Activated CD4-positive, alpha-beta T cell treated with anti-CD3 and anti-CD28 coated beads, Interleukin-2, Interleukin-6, amounts not matched to agents 100 ng/mL and 50 ng/mL, durations not matched to agents 16 hours and 8 hours (primary cell): ENCODE measurements at regions not wholly inside any gene's neighbourhood (a gene's known extent, or its start where the extent isn't known, plus 50 kb on each side); places are given as distances from the start of the nearest gene placed in this dataset.

Experiments
- DNase-seq: peaks from one replicate; pipeline ENCODE4 v3.0.0-alpha.2; 2020

DNA sequence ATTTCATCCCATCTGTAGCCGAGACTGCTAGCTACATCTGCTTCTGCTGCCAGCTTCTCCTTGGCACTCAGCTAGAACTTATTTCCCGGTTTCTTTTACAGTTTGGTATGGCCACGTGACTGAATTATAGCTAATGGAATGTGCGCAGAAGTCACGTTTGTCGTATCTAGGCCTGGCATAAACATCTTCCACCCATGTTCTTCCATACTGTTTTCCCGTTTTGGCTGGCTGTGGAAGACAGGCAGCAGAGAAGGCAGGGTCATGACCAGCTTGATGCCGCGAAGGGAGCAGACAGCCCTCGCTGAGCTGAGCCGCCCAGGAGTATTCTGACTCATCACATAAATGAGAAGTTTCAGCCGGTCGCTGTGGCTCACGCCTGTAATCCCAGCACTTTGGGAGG lies 186.7 kb downstream of the RFC3 start:
- no peak for DNase-seq

DNA sequence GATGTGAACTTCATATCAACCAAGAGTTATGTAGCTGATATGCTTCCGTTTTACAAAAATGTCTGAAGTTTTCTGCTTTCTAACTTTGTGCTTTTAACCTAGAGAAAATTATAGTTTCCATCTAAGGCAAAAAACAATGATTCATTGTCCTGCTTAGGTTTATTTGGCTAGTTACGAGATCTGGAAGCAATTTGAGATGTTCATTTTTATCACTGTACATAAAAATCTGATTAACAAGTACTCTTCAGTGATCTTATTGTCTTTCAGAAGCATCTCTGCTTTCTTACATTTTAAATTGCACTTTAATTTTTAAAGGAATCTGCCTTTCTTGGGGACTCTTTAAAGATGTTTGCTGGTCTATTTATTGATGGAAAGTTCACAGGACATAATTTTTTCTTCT lies 188.1 kb downstream of the RFC3 start:
- DNase-seq: no peak

DNA sequence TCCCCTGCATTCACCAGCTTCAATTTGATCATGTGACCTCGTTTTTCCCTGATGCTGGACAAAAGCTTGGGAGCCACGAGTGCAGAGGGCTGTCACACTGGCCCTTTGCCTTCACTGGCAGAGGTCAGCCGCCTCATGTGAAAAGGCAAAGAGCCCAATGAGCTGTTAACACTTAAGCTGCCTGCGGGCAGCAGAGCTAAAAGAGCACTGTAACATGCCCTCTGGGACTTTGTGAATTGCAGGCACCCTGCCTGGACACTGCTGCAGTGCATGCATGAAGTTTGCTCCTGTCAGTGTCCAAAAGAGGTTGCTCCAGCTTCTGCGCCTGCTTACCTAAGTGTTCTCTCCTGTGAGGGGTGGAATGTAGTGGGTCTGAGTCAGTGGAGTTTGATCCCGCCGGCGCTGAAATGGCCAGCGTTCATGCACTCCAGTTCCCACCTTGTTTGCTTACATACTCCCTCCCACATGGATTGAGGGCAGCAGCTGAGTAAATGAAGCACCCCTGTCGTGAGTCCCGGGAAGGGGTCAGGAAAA lies 193.7 kb downstream of the RFC3 start:
- DNase-seq: no peak

DNA sequence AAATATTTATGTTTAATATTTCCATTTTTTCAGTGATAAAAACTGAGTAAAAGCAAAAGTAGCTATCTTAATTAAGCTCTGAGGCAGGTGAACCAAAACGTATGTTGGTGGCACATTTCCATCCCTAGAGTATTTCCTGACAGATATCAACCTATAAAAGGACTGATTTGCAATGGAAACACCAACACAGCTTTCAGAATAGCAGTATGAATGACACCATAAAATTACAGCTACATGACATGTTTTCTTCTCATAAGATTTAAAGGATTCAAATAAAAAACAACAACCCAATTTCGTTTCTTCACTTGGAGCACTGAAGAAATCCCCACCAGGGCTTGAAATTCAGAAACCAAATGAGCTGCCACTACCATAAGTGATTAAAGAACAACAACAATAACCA lies 194.4 kb downstream of the RFC3 start:
- no peak for DNase-seq

DNA sequence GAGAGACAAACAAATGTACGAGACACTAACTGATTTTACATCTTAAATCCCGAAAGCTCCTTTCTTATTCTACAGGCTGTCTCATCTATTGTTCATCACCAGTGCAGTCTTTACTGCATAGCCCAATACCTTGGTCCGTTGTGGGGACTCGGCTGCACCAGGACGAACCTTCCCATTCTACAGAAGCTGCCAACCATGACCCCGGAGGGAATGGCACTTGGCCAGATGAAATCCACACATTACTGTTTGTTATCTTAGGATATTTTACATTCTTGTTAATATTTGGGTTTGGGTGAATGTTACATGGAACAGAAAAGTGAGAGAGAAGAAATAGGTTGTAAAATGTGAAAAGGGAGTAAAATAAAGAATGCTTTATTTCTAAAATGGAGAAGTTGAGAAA lies 195.1 kb downstream of the RFC3 start:
- DNase-seq: no peak

DNA sequence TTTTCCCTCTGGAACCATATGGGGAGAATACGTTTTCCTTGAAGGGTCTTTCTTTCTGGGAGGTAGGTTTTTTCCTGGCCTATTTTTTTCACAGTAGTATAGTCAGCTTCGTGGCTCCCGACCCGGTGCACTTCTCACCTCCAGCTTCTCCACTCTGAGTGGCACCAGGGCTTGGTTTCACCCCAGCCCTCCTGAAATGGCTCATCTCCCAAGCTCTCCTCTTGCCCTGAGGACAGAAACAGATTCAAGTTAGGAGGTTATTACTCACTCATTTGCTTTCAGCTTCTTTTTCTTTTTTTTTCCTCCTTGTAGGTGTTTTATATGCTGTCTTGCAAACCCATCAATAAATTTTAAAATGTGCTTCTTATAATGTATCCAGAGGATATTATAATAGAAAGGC lies 199.3 kb downstream of the RFC3 start:
- no peak for DNase-seq

DNA sequence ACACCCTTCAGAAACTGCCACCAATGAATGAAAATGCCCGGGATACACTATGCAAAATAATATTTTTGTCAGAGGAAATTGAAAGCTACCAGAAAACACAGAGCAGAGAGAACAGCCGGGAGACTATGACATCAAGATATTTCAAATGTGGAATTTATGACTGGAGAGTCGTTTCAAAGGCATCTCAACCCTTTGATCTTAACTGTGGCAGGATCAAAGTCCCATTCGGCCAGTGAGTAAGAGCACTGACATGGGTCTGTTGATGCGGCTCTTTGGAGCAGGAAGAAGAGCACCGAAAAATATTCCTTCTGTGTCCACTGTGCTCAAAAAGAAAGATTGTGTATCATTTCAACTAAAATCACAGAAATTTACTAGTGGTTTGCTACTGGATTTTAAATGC lies 201.9 kb downstream of the RFC3 start:
- no peak for DNase-seq

DNA sequence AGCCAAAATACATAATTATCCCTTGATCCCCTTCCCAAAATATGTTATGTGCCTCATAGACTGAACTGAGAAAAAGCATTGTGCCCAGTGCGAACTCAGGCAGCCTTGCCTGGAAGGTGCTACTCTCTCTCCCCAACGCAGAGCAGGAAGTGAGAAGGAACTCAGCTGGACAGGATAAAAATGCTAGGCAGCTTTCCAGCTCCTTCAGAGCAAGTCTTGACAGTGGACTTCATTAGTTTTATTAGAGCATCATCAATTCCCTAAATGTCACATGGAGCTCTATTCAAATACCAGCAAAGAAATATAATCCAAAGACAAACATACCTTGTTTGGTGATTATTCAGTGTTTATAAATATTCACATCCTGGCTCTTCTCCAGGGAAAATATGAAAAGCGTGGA lies 202.4 kb downstream of the RFC3 start:
- no peak for DNase-seq

DNA sequence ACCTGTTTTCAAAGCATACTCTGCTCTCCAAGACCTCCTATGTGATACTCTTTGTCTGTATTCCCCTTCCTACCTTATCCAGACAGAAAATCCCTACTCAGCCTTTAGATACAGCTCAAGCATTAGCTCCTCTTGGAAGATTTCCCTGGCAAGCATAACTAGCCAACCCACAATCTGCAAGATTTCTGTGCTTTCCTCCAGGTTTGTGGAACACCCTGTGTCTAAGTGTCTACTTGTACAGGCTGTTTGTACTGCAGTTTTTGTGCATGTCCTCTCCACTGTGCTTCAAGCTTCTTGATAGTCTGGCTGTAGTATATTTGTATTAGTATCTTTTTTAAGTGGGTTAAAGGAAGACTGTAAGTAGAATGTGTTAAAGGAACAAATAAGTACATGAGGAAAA lies 203.7 kb downstream of the RFC3 start:
- no peak for DNase-seq

DNA sequence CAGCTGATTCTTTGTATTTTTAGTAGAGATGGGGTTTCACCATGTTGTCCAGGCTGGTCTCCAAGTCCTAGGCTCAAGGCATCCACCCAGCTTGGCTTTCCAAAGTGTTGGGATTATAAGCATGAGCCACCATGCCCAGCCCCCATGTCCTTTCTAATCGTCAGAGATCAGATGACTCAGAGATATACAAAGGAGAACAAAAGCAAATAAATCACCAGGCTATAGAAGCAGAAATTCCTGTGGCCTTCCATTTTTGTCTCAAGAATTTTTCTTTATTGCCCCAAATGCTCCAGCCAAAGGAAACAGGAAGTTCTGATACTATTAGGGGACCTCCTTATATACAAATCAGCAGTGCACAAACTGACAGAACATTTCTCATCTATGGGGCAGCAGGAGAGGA lies 207.8 kb downstream of the RFC3 start:
- no peak for DNase-seq

DNA sequence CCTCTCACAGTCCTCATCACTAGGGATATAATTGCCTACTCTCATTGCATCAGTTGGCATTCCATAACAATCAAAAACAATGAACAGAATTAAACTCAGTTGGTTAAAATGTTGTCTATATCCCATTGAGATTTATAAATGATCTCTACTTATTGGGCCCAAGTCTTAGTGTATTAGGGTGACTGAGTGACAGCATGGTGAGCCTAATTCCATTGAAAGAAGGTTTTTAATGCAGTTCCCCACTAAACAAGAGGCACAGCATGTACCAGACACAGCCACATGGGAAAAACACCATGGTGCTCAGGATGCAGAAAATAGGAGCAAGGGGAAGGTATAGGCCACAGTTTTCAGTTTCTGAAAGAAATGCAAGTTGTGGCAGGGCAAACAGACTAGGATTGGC lies 208.4 kb downstream of the RFC3 start:
- DNase-seq: no peak

DNA sequence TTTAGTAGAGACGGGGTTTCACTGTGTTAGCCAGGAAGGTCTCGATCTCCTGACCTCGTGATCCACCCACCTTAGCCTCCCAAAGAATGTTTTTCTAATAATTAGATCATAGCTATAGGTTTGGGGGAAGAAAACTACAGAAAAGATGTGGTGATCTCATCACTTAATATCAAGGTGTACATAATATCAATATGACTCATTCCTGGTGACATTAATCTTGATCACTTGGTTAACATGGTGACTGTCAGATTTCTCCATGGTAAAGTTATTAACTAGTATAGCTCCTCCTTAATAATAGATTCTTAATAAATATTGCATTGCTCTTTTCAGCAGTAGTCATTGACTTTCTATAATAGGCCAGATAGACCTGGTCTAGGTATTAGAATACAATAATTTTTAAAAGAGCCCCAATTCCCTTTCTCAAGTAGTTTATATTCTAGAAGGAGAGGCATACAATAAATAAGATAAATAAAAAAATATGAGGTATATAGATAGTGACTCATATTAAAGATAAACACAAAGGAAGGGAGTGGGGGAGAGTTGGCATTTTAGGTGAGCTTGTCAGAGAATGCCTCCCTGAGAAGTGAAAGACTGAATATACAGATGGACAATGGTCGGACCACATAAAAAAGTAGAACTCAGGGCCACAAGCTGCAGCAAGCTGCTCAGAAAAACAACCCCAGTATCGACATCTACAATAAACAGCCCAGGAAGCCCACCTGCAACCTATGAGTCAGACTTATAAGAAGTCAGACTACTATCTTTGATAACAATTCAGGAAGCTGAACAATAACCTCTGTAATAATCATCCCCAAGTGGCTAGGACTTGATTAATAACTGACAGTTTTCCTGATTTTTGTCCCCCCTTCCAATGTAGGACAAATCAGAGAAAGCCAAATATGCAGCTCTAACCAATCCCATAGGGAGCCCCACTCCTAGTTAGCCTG lies 210.8 kb downstream of the RFC3 start:
- DNase-seq: no peak

DNA sequence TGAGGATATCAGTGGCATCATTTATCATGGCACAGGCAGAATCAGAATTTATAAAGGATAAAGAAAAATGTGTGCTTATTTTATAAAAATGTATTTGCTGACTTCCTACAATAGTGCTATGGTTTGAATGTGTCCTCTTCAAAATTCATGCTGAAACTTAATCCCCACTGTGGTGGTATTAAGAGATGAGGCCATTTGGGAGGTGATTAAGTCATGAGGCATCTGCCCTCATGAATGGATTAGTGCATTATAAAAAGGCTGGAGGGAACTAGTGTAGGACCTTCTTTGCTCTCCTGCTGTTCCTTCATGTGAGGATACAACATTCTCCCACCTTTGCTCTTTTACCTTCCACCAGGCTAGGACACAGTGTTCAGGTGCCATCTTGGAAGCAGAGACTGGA lies 212.8 kb downstream of the RFC3 start:
- DNase-seq: no peak

DNA sequence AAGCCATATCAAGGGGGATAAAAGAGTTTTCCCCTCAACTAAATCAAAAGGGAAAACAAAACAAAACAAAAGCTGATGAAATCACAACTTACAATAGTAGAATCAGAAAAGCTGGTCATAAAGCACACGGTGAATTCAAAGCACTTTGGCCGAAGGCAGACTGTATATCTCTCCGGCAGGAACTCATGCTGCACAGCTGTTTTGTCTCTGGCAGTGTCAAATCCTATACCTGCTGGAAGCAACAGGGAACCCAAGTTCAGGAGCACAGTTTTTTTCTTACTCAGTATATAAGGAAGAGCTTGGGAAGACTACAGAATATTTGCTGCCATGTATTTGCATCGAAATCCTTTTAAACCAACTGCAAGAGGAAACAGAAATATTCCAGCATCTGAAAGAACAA lies 213.7 kb downstream of the RFC3 start:
- DNase-seq: no peak

DNA sequence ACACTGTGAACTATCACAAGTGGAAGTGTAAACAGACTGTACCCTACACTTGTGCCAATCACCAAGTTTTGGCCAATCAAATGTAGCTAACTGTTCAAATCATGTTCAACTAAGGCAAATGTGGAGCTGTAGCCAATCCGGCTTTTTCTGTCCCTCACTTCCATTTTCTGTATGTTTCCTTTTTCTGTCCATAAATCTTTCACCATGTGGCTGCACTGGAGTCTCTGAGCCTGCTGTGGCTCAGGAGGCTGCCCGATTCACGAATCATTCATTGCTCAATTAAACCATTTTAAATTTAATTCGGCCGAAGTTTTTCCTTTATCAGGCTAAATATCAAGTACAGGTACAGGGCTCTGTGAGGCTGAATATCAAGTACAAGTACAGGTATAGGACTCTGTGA lies 216.5 kb downstream of the RFC3 start:
- no peak for DNase-seq

DNA sequence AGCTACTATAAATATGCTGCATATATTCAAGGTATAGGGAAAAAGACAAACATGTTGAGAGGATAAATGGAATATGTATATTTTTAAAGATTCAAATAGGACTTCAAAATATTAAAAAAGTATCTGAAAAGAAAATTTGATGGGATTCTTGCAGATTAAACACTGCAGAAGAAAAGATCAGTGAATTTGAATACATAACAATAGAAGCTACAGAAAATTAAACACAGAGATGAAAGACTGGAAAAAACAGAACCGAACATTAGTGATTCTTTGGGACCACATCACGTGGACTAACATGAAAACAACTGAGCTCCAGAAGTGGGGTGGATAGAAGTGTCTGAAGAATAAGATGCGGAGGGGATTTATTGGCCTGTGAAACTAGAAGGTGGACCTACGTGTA lies 217.2 kb downstream of the RFC3 start:
- no peak for DNase-seq

DNA sequence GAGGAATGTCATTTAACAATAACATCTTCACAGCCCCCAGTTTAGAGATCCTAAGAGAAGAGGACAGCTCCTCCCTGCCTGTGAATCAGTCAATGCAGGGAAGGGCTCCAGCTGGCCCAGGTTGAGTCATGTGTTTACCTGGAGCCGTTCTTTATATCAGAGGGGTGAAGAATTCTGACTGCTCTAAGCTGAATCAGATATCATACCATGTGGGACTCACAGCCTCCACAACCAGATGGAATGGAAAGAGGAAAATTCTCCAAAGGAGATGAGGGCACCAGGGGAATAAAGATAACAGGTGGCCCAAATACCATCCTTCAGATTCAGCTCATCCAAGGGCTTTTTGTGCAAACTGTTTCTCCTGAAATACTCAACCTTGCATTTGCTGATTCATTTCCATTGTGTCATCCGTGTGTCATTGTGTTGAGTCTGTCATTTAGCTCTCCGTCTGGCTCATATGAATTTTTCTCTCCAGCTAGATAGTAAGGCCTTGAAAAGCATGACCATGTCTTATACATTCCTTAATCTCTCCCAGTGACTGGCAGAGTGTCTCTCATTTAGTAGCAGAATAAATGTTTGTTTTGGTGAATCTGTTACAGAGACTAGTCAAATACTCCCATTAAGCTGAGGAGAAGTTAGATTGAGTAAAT lies 217.9 kb downstream of the RFC3 start:
- no peak for DNase-seq

DNA sequence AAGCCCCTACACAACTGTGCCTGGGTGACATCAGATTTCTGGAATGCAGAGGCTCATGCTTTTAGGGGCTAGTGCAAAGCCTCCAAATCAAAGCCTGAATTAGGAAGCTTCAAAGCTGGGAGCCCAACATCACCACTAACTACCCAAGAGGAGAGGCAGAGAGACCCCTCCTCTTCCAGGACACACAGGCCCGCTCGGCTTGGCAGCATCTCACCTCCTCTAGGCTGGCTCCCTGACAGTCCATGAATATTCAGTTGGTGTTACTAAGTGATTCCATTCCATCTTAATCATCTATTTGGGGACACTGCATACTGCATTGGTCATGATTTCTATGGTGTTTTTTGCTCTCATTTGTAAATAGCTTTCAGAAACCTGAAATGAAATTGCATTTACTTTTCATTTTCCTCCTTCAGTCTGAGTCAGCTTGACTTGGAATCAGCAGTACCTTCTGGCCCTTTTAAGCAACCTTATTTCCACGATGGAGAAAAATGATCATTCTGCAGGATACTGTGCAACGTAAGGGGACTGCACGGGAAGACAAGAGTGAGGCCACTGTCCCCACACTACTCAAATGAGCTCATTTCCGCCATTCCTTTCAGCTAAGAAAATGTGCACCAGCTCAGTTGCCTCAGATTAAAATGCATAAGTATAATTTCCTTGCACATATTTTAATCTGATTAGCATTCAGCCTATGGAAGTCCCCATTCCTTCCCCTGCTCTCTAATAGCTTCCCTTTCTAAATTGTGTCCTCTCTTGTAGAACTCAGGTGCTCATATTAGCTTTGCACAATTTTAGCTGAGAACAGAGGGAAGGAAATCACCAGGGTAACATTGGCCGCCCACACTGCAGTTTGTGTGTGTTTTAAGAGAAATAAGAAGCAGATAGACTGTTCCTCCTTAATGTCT lies 219.9 kb downstream of the RFC3 start:
- DNase-seq: no peak

DNA sequence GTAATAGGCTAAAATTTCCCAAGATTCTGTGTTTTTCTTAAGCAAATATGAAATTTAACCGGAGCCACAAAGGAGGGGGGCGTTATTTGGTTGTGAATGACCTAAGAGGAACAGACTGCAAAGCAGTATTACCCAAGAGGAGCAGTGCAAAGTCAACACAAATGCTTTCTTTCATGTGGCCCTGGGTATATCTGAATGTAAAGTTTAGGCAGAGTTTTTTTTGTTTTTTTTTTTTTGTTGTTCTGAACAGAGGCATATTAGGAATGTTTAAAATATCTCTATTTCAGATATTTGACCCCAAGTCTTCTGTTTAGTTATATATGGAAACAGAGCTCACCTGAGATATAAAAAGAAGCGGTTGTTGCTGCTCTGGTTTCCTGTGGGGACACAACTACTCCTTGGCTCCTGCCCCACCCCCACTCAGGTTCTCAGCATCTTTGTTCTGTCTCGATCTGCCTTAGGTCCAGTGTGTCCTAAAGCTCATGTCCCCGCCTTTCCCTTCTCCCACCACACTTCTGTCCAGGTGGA lies 220.7 kb downstream of the RFC3 start:
- DNase-seq: no peak

DNA sequence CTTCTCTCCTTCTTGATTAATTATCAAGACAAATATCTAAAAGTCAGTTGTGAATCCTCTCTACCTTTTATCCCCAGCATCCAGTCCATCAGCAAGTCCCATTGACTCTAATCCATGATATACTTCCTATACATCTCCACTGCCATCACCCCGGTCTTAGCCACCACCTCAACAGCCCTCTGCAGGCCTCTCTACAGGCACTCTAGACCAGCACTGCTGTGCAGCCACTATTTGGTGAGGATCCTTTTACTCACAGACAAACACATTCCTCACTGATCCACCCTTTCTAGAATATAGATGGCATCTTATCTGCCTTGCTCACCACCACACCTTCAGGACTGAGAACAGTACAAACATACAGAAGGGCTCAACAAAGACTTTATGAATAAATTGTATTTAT lies 221.7 kb downstream of the RFC3 start:
- no peak for DNase-seq

DNA sequence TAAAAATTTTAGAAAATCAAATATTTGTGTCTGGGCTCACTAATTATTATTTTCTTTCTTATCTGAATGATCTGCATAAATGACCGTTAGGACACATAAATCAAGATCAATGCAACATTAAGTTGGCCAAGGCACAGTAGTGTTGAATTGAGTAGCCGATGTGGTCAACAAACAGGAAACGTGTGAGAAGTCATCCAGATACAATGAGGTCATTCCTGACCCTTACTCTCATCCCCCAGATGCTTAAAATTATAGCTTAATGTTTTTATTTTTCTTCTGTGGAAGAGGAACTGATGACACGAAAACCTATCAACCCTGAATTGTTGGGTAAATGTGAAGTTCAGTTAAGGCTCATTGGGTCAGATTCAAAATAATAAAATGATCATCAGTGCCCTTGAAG lies 222.9 kb downstream of the RFC3 start:
- no peak for DNase-seq

DNA sequence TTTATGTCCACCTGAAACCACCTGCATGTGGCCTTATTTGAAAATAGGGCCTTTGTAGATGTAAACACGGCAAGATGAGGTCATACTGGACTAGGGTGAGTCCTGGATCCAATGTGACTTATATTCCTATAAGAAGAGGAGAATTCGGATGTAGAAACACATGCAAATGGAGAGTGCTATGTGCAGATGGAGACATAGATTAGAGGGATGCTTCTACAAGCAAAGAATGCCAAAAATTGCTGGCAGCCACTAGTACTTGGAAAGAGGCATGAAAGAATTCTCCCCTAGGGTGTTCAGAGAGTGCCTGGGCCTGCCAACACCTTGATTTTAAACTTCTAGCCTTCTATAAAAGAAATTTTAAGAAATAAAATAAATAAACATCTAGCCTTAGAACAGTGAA lies 226.1 kb downstream of the RFC3 start:
- no peak for DNase-seq

DNA sequence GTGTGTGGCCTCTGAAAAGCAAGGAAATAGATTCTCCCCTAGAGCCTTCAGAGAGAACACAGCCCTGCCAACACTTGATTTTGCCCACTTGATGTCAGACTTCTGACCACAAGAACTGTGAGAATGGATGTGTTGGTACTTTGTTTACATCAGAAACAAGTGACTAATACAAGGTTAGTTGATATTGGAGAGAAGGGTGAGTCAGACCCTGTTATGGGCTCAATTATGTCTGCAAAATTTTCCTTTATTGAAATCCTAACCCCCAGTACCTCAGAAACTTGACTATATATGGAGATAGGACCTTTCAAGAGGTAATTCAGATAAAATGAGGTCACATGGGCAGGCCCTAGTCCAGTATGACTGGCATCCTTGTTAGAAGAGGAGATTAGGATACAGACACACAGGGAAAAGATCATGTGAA lies 226.7 kb downstream of the RFC3 start:
- no peak for DNase-seq
